Hepatocyte (in vitro differentiated cells): ENCODE measurements at regions not wholly inside any gene's neighbourhood (a gene's known extent, or its start where the extent isn't known, plus 50 kb on each side); places are given as distances from the start of the nearest gene placed in this dataset.

Experiments
- DNase-seq: peaks from one replicate; pipeline ENCODE4 v3.0.0-alpha.2; 2016; ENCODE audit warnings: low spot score
- H2AFZ ChIP-seq: fragments of 200-600 bp; sonication (generic); 2 replicates; pipeline ENCODE4 v1.6.0; 2016; ENCODE audit warnings: antibody characterized with exemption, mild to moderate bottlenecking
- H3K27ac ChIP-seq: fragments of 200-600 bp; sonication (generic); 2 replicates; pipeline ENCODE4 v1.5.1; 2016; ENCODE audit warnings: mild to moderate bottlenecking
- H3K27me3 ChIP-seq: fragments of 200-600 bp; sonication (generic); 2 replicates; pipeline ENCODE4 v1.6.1; 2016
- H3K36me3 ChIP-seq: fragments of 200-600 bp; sonication (generic); replicated peaks from 2 replicates; pipeline ENCODE4 v1.5.1; 2016; ENCODE audit warnings: low read depth; ENCODE audit not compliant: insufficient read depth
- H3K4me1 ChIP-seq: fragments of 200-600 bp; sonication (generic); 2 replicates; pipeline ENCODE4 v1.5.1; 2016; ENCODE audit warnings: mild to moderate bottlenecking, moderate library complexity; ENCODE audit not compliant: insufficient read depth
- H3K4me2 ChIP-seq: fragments of 200-600 bp; sonication (generic); 2 replicates; pipeline ENCODE4 v1.6.0; 2016
- H3K4me3 ChIP-seq: fragments of 200-600 bp; sonication (generic); 2 replicates; pipeline ENCODE4 v1.5.1; 2016; ENCODE audit warnings: mild to moderate bottlenecking
- H3K79me2 ChIP-seq: fragments of 200-600 bp; sonication (generic); 2 replicates; pipeline ENCODE4 v1.6.0; 2017; ENCODE audit warnings: mild to moderate bottlenecking
- H3K9me2 ChIP-seq: fragments of 200-600 bp; sonication (generic); replicated peaks from 2 replicates; pipeline ENCODE4 v1.6.0; 2017; ENCODE audit warnings: mild to moderate bottlenecking; ENCODE audit not compliant: insufficient read depth
- H3K9me3 ChIP-seq: fragments of 200-600 bp; sonication (generic); 2 replicates; pipeline ENCODE4 v1.5.1; 2016; ENCODE audit warnings: low read depth, mild to moderate bottlenecking
- H4K20me1 ChIP-seq: fragments of 200-600 bp; sonication (generic); 2 replicates; pipeline ENCODE4 v1.6.0; 2016; ENCODE audit warnings: mild to moderate bottlenecking; ENCODE audit not compliant: insufficient read depth, poor library complexity, severe bottlenecking
- EZH2 ChIP-seq: fragments of 200-600 bp; sonication (generic); IDR thresholded peaks from 2 replicates; pipeline ENCODE4 v1.6.1; 2016; ENCODE audit warnings: antibody characterized with exemption, mild to moderate bottlenecking, borderline replicate concordance
- EZH2phosphoT487 ChIP-seq: fragments of 200-600 bp; sonication (generic); IDR thresholded peaks from one replicate; pipeline ENCODE4 v1.6.1; 2018; ENCODE audit warnings: antibody characterized with exemption, mild to moderate bottlenecking, low read depth, moderate library complexity; ENCODE audit not compliant: unreplicated experiment, severe bottlenecking
- WGBS: methylation state at CpG from one replicate; pipeline ENCODE4 v1.1.6; 2016; ENCODE audit warnings: low lambda C conversion rate; ENCODE audit errors: missing lambda C conversion rate; 5-methylcytosine and 5-hydroxymethylcytosine counted together
- TF ChIP-seq, protein P1 (sequence below): fragments of 200-600 bp; sonication (generic); IDR thresholded peaks from 2 replicates; pipeline ENCODE4 v1.5.1; 2016; ENCODE audit warnings: antibody characterized with exemption, mild to moderate bottlenecking; ENCODE audit not compliant: poor library complexity

- Histone ChIP-seq H3K36me3 (no peaks in the 10 kb centered on the region), H3K27ac (no peak overlapping the region), H2AFZ (no peak overlapping the region), H3K4me2 (no peak overlapping the region), H3K4me1 (no peaks in the 10 kb centered on the region), H3K27me3 (no peaks in the 10 kb centered on the region), H4K20me1 (no peaks in the 10 kb centered on the region), H3K9me3 (no peaks in the 10 kb centered on the region), H3K4me3 (no peak overlapping the region), H3K79me2 (no peaks in the 10 kb centered on the region), H3K9me2 (no peaks in the 10 kb centered on the region)
- 52% methylated on average over 5 of the region's 5 CpGs for WGBS
- TF ChIP-seq EZH2phosphoT487 (no peak), EZH2 (no peak)
- TF ChIP-seq, protein P1, sequence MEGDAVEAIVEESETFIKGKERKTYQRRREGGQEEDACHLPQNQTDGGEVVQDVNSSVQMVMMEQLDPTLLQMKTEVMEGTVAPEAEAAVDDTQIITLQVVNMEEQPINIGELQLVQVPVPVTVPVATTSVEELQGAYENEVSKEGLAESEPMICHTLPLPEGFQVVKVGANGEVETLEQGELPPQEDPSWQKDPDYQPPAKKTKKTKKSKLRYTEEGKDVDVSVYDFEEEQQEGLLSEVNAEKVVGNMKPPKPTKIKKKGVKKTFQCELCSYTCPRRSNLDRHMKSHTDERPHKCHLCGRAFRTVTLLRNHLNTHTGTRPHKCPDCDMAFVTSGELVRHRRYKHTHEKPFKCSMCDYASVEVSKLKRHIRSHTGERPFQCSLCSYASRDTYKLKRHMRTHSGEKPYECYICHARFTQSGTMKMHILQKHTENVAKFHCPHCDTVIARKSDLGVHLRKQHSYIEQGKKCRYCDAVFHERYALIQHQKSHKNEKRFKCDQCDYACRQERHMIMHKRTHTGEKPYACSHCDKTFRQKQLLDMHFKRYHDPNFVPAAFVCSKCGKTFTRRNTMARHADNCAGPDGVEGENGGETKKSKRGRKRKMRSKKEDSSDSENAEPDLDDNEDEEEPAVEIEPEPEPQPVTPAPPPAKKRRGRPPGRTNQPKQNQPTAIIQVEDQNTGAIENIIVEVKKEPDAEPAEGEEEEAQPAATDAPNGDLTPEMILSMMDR: no peak
- DNase-seq: no peak
These were observed 534.4 kb upstream of the CAMK1G start for GRCh38 chr1:209048941-209049669.

GRCh38 chr1:209051570-209051969, 531.9 kb upstream of the CAMK1G start:
- Histone ChIP-seq H3K4me1 (no peaks in the 10 kb centered on the region), H3K36me3 (no peaks in the 10 kb centered on the region), H3K9me2 (no peaks in the 10 kb centered on the region), H3K9me3 (no peaks in the 10 kb centered on the region), H3K4me3 (no peak overlapping the region), H3K27me3 (no peaks in the 10 kb centered on the region), H4K20me1 (no peaks in the 10 kb centered on the region), H3K4me2 (no peak overlapping the region), H3K79me2 (no peaks in the 10 kb centered on the region), H3K27ac (no peak overlapping the region), H2AFZ (no peak overlapping the region)
- no peak for DNase-seq
- TF ChIP-seq EZH2 (no peak), EZH2phosphoT487 (no peak)
- TF ChIP-seq, protein P1: no peak
- WGBS: 87% methylated on average over 4 of the region's 4 CpGs

- no peak for DNase-seq
- no peaks in the 10 kb centered on the region for H3K9me3 ChIP-seq
- H3K79me2 ChIP-seq: no peaks in the 10 kb centered on the region
- no peak overlapping the region for H3K27ac ChIP-seq
- H4K20me1 ChIP-seq: no peaks in the 10 kb centered on the region
- no peak overlapping the region for H3K4me2 ChIP-seq
- H3K4me1 ChIP-seq: no peaks in the 10 kb centered on the region
- no peak overlapping the region for H2AFZ ChIP-seq
- TF ChIP-seq, protein P1: no peak
- TF ChIP-seq EZH2: no peak
- no peak for TF ChIP-seq EZH2phosphoT487
- no peak overlapping the region for H3K4me3 ChIP-seq
- no peaks in the 10 kb centered on the region for H3K36me3 ChIP-seq
- no peaks in the 10 kb centered on the region for H3K9me2 ChIP-seq
- WGBS: 81% methylated on average over 2 of the region's 2 CpGs
- H3K27me3 ChIP-seq: no peaks in the 10 kb centered on the region
These were observed 529.9 kb upstream of the CAMK1G start for GRCh38 chr1:209053587-209053986.
